GM12875 (cell line): ENCODE measurements at regions not wholly inside any gene's neighbourhood (a gene's known extent, or its start where the extent isn't known, plus 50 kb on each side); places are given as distances from the start of the nearest gene placed in this dataset.

Source experiments
- H3K4me3 ChIP-seq: one replicate; pipeline ENCODE4 v1.5.1; 2011; ENCODE audit warnings: low read depth, low read length, control low read depth
- CTCF ChIP-seq: IDR thresholded peaks from 2 replicates; pipeline ENCODE4 v1.5.1; 2011; ENCODE audit warnings: low read depth, mild to moderate bottlenecking, control low read depth, inconsistent platforms, low read length, moderate library complexity, borderline replicate concordance; ENCODE audit not compliant: insufficient read depth

- no peak for TF ChIP-seq CTCF
- H3K4me3 ChIP-seq: no peak overlapping the region
Measured at GRCh38 chr5:85225388-85225787, 840.7 kb upstream of the EDIL3 start.

- no peak overlapping the region for H3K4me3 ChIP-seq
- no peak for TF ChIP-seq CTCF
Measured at GRCh38 chr5:85249204-85249603, 864.5 kb upstream of the EDIL3 start.

- TF ChIP-seq CTCF: no peak
- H3K4me3 ChIP-seq: no peak overlapping the region
Measured at GRCh38 chr5:85263125-85263524, 878.4 kb upstream of the EDIL3 start.

- H3K4me3 ChIP-seq: no peak overlapping the region
- TF ChIP-seq CTCF: no peak
Measured at GRCh38 chr5:85266692-85267091, 882.0 kb upstream of the EDIL3 start.

- TF ChIP-seq CTCF: no peak
- H3K4me3 ChIP-seq: no peak overlapping the region
Measured at GRCh38 chr5:85268194-85268593, 883.5 kb upstream of the EDIL3 start.

GRCh38 chr5:85278193-85278592 lies 893.5 kb upstream of the EDIL3 start:
- no peak overlapping the region for H3K4me3 ChIP-seq
- TF ChIP-seq CTCF: no peak

- no peak overlapping the region for H3K4me3 ChIP-seq
- no peak for TF ChIP-seq CTCF
Measured at GRCh38 chr5:85288914-85289313, 904.2 kb upstream of the EDIL3 start.
